Esophagus muscularis mucosa (tissue), 3 donors: ENCODE measurements at regions not wholly inside any gene's neighbourhood (a gene's known extent, or its start where the extent isn't known, plus 50 kb on each side); places are given as distances from the start of the nearest gene placed in this dataset.

Experiments
- CTCF ChIP-seq, 3 experiments: fragments of 200-600 bp in 2 of 3; fragments of 450-650 bp in 1 of 3; sonication (generic) in 2 of 3; IDR thresholded peaks; one replicate each; pipeline ENCODE4 v1.5.1; 2017 to 2019; ENCODE audit warnings: antibody characterized with exemption in 3 of 3, mild to moderate bottlenecking in 2 of 3, moderate library complexity in 1 of 3
- POLR2AphosphoS5 ChIP-seq, 2 donors: sonication (generic); formaldehyde crosslinking; IDR thresholded peaks; one replicate each; pipeline ENCODE4 v1.6.1; 2017; ENCODE audit warnings: antibody characterized with exemption in 2 of 2

- TF ChIP-seq CTCF (IDR thresholded peaks at IDR 0.05): no peak
- TF ChIP-seq POLR2AphosphoS5 (IDR thresholded peaks at IDR 0.05): no peak
Observed at GRCh38 chr9:24657387-24657786, 111.7 kb upstream of the IZUMO3 start.
